Chondrocyte (in vitro differentiated cells): ENCODE measurements at regions not wholly inside any gene's neighbourhood (a gene's known extent, or its start where the extent isn't known, plus 50 kb on each side); places are given as distances from the start of the nearest gene placed in this dataset.

ENCODE experiments used
- DNase-seq: peaks from one replicate; pipeline ENCODE4 v3.0.0; 2021; ENCODE audit warnings: mixed read lengths, low spot score
- H3K27ac Mint-ChIP-seq: one replicate; pipeline ENCODE4 v1.8.0; 2021; ENCODE audit warnings: mild to moderate bottlenecking, moderate library complexity, mixed read lengths; ENCODE audit not compliant: unreplicated experiment
- H3K27me3 Mint-ChIP-seq: 2 replicates; pipeline ENCODE4 v1.8.0; 2021; ENCODE audit warnings: low read depth, mixed read lengths
- H3K36me3 Mint-ChIP-seq: 2 replicates; pipeline ENCODE4 v1.8.0; 2021; ENCODE audit warnings: low read depth, mixed read lengths
- H3K4me1 Mint-ChIP-seq: 2 replicates; pipeline ENCODE4 v1.8.0; 2021; ENCODE audit warnings: low read depth, mild to moderate bottlenecking, mixed read lengths
- H3K4me3 Mint-ChIP-seq: one replicate; pipeline ENCODE4 v1.8.0; 2021; ENCODE audit warnings: mild to moderate bottlenecking, moderate library complexity, mixed read lengths; ENCODE audit not compliant: unreplicated experiment
- H3K9me3 Mint-ChIP-seq: 2 replicates; pipeline ENCODE4 v1.8.0; 2021; ENCODE audit warnings: low read depth, mixed read lengths
- TF ChIP-seq, protein P1 (sequence below): fragments of 200-600 bp; sonication (generic); IDR thresholded peaks from 2 replicates; pipeline ENCODE4 v1.5.0; 2021; ENCODE audit warnings: antibody characterized with exemption, mild to moderate bottlenecking, moderate library complexity

DNA sequence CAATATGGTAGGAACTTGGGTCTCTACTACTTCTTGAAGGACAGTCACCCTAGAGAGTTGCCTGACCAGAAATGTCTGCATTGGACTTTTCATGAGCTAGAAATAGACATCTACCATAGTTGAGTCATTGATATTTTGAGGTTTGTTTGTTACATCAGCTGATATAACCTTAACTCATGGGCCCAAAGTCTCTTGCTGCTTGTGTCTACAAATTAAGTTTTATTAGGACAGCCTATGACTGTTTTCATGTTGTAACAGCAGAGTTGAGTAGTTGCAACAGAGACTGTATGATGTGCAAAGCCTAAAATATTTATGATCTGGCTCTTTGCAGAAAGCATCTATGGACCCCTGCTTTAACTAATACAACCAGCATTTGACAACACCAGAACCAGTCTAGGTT is 155.3 kb downstream of the MIAT start:
- Mint-ChIP-seq H3K27ac (no peak overlapping the region), H3K9me3 (peaks cover 8% of the 10 kb centered on the region), H3K27me3 (no peaks in the 10 kb centered on the region), H3K36me3 (peaks cover 2% of the 10 kb centered on the region), H3K4me3 (no peak overlapping the region), H3K4me1 (peaks cover 9% of the 10 kb centered on the region)
- TF ChIP-seq, protein P1, sequence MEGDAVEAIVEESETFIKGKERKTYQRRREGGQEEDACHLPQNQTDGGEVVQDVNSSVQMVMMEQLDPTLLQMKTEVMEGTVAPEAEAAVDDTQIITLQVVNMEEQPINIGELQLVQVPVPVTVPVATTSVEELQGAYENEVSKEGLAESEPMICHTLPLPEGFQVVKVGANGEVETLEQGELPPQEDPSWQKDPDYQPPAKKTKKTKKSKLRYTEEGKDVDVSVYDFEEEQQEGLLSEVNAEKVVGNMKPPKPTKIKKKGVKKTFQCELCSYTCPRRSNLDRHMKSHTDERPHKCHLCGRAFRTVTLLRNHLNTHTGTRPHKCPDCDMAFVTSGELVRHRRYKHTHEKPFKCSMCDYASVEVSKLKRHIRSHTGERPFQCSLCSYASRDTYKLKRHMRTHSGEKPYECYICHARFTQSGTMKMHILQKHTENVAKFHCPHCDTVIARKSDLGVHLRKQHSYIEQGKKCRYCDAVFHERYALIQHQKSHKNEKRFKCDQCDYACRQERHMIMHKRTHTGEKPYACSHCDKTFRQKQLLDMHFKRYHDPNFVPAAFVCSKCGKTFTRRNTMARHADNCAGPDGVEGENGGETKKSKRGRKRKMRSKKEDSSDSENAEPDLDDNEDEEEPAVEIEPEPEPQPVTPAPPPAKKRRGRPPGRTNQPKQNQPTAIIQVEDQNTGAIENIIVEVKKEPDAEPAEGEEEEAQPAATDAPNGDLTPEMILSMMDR, result no peak
- no peak for DNase-seq

DNA sequence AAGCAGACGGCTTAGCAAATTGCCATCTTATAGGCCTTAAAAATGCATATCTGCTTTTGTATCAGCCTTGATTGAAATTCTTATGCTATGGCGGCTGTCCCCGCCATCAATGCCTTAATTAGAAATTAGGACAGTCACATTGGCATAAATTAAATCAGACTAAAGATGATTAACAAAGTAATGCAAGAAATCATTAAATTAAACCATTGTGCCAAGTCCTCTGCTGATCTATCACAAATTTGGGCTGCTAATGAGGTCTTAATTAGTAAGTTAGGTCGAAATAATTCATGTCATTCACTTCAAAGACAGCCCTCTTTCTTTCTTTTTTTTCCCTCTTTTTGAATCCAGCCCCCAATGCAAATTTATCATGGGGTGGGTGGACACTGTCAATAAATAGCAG is 159.3 kb downstream of the MIAT start:
- Mint-ChIP-seq H3K36me3 (peaks cover 2% of the 10 kb centered on the region), H3K4me3 (no peak overlapping the region), H3K9me3 (peaks cover 21% of the 10 kb centered on the region), H3K27ac (no peak overlapping the region), H3K27me3 (no peaks in the 10 kb centered on the region), H3K4me1 (no peaks in the 10 kb centered on the region)
- DNase-seq, result no peak
- TF ChIP-seq, protein P1, result no peak

DNA sequence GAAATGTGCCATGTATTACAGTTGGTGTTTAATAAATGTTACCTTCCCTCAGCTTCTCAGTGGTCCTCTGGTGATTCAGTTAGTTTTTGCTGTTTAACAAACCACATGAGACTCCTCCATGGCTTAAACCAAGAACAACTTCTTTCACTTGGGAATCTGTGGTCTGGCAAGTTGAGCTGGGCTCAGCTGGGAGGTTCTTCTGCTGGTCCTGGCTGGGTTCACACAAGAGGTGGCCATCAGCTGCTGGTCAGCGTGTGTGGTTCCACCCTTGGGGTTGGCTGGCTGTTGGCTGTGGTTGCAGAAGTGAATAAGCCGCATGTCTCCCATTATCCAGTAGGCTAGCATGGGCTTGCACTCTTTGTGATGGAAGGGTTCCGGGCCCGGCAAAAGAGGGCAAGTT is 160.5 kb downstream of the MIAT start:
- peaks cover 21% of the 10 kb centered on the region for H3K9me3 Mint-ChIP-seq
- no peak overlapping the region for H3K27ac Mint-ChIP-seq
- no peaks in the 10 kb centered on the region for H3K4me1 Mint-ChIP-seq
- peaks cover 2% of the 10 kb centered on the region for H3K36me3 Mint-ChIP-seq
- H3K27me3 Mint-ChIP-seq, result no peaks in the 10 kb centered on the region
- no peak overlapping the region for H3K4me3 Mint-ChIP-seq
- DNase-seq, result no peak
- TF ChIP-seq, protein P1, result no peak

- H3K9me3 Mint-ChIP-seq, result peaks cover 21% of the 10 kb centered on the region
- no peaks in the 10 kb centered on the region for H3K27me3 Mint-ChIP-seq
- no peak overlapping the region for H3K4me3 Mint-ChIP-seq
- no peaks in the 10 kb centered on the region for H3K4me1 Mint-ChIP-seq
- TF ChIP-seq, protein P1, result no peak
- DNase-seq, result no peak
- H3K27ac Mint-ChIP-seq, result no peak overlapping the region
- no peaks in the 10 kb centered on the region for H3K36me3 Mint-ChIP-seq
Measured at GRCh38 chr22:26821854-26822253, 164.5 kb downstream of the MIAT start.

GRCh38 chr22:26822313-26822712 is 164.9 kb downstream of the MIAT start:
- no peaks in the 10 kb centered on the region for H3K27me3 Mint-ChIP-seq
- H3K4me3 Mint-ChIP-seq, result no peak overlapping the region
- no peak overlapping the region for H3K27ac Mint-ChIP-seq
- peaks cover 3% of the 10 kb centered on the region for H3K4me1 Mint-ChIP-seq
- no peaks in the 10 kb centered on the region for H3K36me3 Mint-ChIP-seq
- peaks cover 17% of the 10 kb centered on the region for H3K9me3 Mint-ChIP-seq
- TF ChIP-seq, protein P1, result peak; percentile 38
- no peak for DNase-seq
